Endodermal cell (in vitro differentiated cells): ENCODE measurements at regions not wholly inside any gene's neighbourhood (a gene's known extent, or its start where the extent isn't known, plus 50 kb on each side); places are given as distances from the start of the nearest gene placed in this dataset.
"Not testable (repeated sequence)": the region's sequence is repeated elsewhere in the genome, so short reads cannot be mapped to it uniquely, and the experiment has no call there.

Experiments used
- DNase-seq: peaks from one replicate; pipeline ENCODE4 v3.0.0-alpha.2; 2017
- H3K27ac ChIP-seq: 2 replicates; pipeline ENCODE4 v1.5.1; 2013; ENCODE audit warnings: mild to moderate bottlenecking, low read depth, low read length, moderate library complexity
- H3K27me3 ChIP-seq: 2 replicates; pipeline ENCODE4 v1.6.1; 2013; ENCODE audit warnings: mild to moderate bottlenecking, low read length, moderate library complexity; ENCODE audit not compliant: insufficient read depth, control insufficient read depth, poor library complexity, severe bottlenecking
- H3K36me3 ChIP-seq: 2 replicates; pipeline ENCODE4 v1.7.0; 2013; ENCODE audit warnings: mild to moderate bottlenecking, low read length, moderate library complexity; ENCODE audit not compliant: control insufficient read depth, insufficient read depth
- H3K4me1 ChIP-seq: one replicate; pipeline ENCODE4 v1.7.0; 2013; ENCODE audit warnings: low read length; ENCODE audit not compliant: control insufficient read depth, insufficient read depth
- H3K4me3 ChIP-seq: 2 replicates; pipeline ENCODE4 v1.5.1; 2013; ENCODE audit warnings: mild to moderate bottlenecking, low read length, moderate library complexity
- H3K9ac ChIP-seq: 2 replicates; pipeline ENCODE4 v1.6.1; 2013; ENCODE audit warnings: mild to moderate bottlenecking, low read length, moderate library complexity; ENCODE audit not compliant: poor library complexity, severe bottlenecking; ENCODE audit errors: extremely low read depth
- H3K9me3 ChIP-seq: 2 replicates; pipeline ENCODE4 v1.6.1; 2013; ENCODE audit warnings: mild to moderate bottlenecking, low read length, moderate library complexity; ENCODE audit not compliant: control insufficient read depth
- H3K27ac Mint-ChIP-seq: 2 replicates; pipeline ENCODE4 v1.8.0; 2020; ENCODE audit warnings: mixed read lengths
- H3K27me3 Mint-ChIP-seq: 2 replicates; pipeline ENCODE4 v1.8.0; 2021; ENCODE audit warnings: mild to moderate bottlenecking, mixed read lengths; ENCODE audit not compliant: insufficient read depth
- H3K36me3 Mint-ChIP-seq: 2 replicates; pipeline ENCODE4 v1.8.0; 2020; ENCODE audit warnings: low read depth, mixed read lengths
- H3K4me1 Mint-ChIP-seq: 2 replicates; pipeline ENCODE4 v1.8.0; 2020; ENCODE audit warnings: mixed read lengths
- H3K4me3 Mint-ChIP-seq: 2 replicates; pipeline ENCODE4 v1.8.0; 2020; ENCODE audit warnings: mild to moderate bottlenecking, moderate library complexity, mixed read lengths
- H3K9me3 Mint-ChIP-seq: 2 replicates; pipeline ENCODE4 v1.8.0; 2020; ENCODE audit warnings: mild to moderate bottlenecking, mixed read lengths
- WGBS, 2 experiments: methylation state at CpG; one replicate each; pipeline versions ENCODE4 v1.1.5 to v1.1.7; 2013; ENCODE audit warnings: missing lambda C conversion rate in 2 of 2, mixed read lengths in 1 of 2; ENCODE audit not compliant: insufficient coverage in 1 of 2, insufficient read length in 1 of 2; 5-methylcytosine and 5-hydroxymethylcytosine counted together
- TF ChIP-seq, protein P1 (sequence below): fragments of 200-600 bp; sonication (generic); conservative IDR thresholded peaks from 2 replicates; pipeline ENCODE4 v1.5.0; 2021; ENCODE audit warnings: antibody characterized with exemption, mild to moderate bottlenecking

DNA sequence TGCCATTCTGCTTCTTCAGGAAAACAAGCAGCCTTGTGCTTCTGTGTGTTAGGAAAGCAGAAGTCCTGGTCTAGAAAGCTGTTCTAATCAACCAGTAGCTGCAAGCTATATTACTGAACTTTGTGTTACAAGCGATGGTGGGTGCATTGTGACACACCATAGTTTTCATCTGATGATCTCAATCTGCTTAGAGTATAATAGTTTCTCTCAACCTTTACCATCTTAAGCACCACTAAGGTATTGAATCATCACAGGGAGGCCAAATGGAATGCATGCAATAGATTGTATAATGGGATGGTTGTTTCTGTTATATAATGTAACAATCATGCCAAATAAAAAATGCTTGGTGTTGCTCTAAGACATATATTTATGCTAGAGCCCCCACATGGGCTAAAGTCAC, 771.7 kb downstream of the NOVA1 start:
- 80 to 100% methylated on average over 1 of the region's 1 CpG for WGBS, 2 experiments
- H3K36me3 ChIP-seq, result no peaks in the 10 kb centered on the region
- no peak overlapping the region for H3K27ac Mint-ChIP-seq
- H3K27ac ChIP-seq, result no peak overlapping the region
- no peaks in the 10 kb centered on the region for H3K9me3 Mint-ChIP-seq
- H3K9ac ChIP-seq, result no peak overlapping the region
- DNase-seq, result no peak
- H3K4me1 ChIP-seq, result no peaks in the 10 kb centered on the region
- TF ChIP-seq, protein P1, sequence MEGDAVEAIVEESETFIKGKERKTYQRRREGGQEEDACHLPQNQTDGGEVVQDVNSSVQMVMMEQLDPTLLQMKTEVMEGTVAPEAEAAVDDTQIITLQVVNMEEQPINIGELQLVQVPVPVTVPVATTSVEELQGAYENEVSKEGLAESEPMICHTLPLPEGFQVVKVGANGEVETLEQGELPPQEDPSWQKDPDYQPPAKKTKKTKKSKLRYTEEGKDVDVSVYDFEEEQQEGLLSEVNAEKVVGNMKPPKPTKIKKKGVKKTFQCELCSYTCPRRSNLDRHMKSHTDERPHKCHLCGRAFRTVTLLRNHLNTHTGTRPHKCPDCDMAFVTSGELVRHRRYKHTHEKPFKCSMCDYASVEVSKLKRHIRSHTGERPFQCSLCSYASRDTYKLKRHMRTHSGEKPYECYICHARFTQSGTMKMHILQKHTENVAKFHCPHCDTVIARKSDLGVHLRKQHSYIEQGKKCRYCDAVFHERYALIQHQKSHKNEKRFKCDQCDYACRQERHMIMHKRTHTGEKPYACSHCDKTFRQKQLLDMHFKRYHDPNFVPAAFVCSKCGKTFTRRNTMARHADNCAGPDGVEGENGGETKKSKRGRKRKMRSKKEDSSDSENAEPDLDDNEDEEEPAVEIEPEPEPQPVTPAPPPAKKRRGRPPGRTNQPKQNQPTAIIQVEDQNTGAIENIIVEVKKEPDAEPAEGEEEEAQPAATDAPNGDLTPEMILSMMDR, result no peak
- H3K36me3 Mint-ChIP-seq, result no peaks in the 10 kb centered on the region
- H3K27me3 ChIP-seq, result no peaks in the 10 kb centered on the region
- no peaks in the 10 kb centered on the region for H3K9me3 ChIP-seq
- no peaks in the 10 kb centered on the region for H3K4me1 Mint-ChIP-seq
- no peak overlapping the region for H3K4me3 ChIP-seq
- H3K4me3 Mint-ChIP-seq, result no peak overlapping the region
- no peaks in the 10 kb centered on the region for H3K27me3 Mint-ChIP-seq

DNA sequence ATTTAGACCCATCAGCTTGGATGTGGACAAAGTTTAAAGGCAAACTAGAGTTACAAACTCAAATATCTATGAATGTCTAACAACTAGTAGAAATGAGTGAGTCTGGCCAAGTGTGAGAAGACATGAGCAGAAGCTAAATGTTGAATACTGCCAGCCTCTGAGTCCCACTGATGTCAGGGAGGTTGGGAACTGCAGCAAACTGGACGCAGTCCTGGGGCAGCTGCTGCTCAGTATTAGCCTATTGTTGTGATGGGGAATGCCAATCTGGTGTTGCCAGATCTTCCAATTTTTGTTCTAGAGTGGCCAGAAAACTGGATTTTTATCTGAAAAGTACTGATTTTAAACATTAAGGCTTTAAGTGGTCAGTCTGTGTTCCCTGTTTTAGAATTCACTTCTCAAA, 770.4 kb upstream of the STXBP6 start:
- TF ChIP-seq, protein P1, result no peak
- Histone ChIP-seq H3K9me3 (no peaks in the 10 kb centered on the region), H3K27ac (no peak overlapping the region), H3K4me1 (no peaks in the 10 kb centered on the region), H3K36me3 (no peaks in the 10 kb centered on the region), H3K27me3 (no peaks in the 10 kb centered on the region), H3K9ac (no peak overlapping the region), H3K4me3 (no peak overlapping the region)
- no peaks in the 10 kb centered on the region for H3K9me3 Mint-ChIP-seq
- no peak for DNase-seq
- no peaks in the 10 kb centered on the region for H3K27me3 Mint-ChIP-seq
- no peaks in the 10 kb centered on the region for H3K4me1 Mint-ChIP-seq
- H3K4me3 Mint-ChIP-seq, result no peak overlapping the region
- no peak overlapping the region for H3K27ac Mint-ChIP-seq
- 100% methylated on average over 1 of the region's 1 CpG for WGBS, 2 experiments
- no peaks in the 10 kb centered on the region for H3K36me3 Mint-ChIP-seq

GRCh38 chr14:25814622-25815021, 764.7 kb upstream of the STXBP6 start:
- H3K9me3 ChIP-seq, H3K27ac ChIP-seq, H3K36me3 ChIP-seq, H3K9me3 Mint-ChIP-seq, H3K36me3 Mint-ChIP-seq, H3K4me1 Mint-ChIP-seq, H3K4me3 Mint-ChIP-seq, H3K4me1 ChIP-seq, H3K9ac ChIP-seq, H3K27me3 Mint-ChIP-seq, DNase-seq, H3K27ac Mint-ChIP-seq, H3K27me3 ChIP-seq, H3K4me3 ChIP-seq: not testable (repeated sequence)
- 86 to 96% methylated on average over 1 to 3 of the region's 3 CpGs for WGBS, 2 experiments

GRCh38 chr14:25803386-25804018, 753.6 kb upstream of the STXBP6 start:
- TF ChIP-seq, protein P1, result no peak
- H3K4me3 ChIP-seq, result no peak overlapping the region
- Mint-ChIP-seq H3K27ac (no peak overlapping the region), H3K36me3 (no peaks in the 10 kb centered on the region), H3K4me3 (no peak overlapping the region), H3K4me1 (peaks cover 4% of the 10 kb centered on the region), H3K9me3 (no peaks in the 10 kb centered on the region), H3K27me3 (no peaks in the 10 kb centered on the region)
- H3K36me3 ChIP-seq, result no peaks in the 10 kb centered on the region
- H3K9me3 ChIP-seq, result no peaks in the 10 kb centered on the region
- 100% methylated on average over 2 of the region's 2 CpGs for WGBS, 2 experiments
- no peaks in the 10 kb centered on the region for H3K27me3 ChIP-seq
- no peak overlapping the region for H3K27ac ChIP-seq
- H3K9ac ChIP-seq, result no peak overlapping the region
- H3K4me1 ChIP-seq, result no peaks in the 10 kb centered on the region
- no peak for DNase-seq
